HepG2 (cell line): ENCODE measurements at regions not wholly inside any gene's neighbourhood (a gene's known extent, or its start where the extent isn't known, plus 50 kb on each side); places are given as distances from the start of the nearest gene placed in this dataset.

Source experiments
- ATAC-seq: fragments of 200-7000 bp; cut with Tn5 transposase; 3 replicates; pipeline ENCODE4 v1.9.1; 2020; ENCODE audit warnings: mild to moderate bottlenecking, moderate library complexity
- BruUV-seq: library from RNA; stranded (reverse); fragments of 400-500 nt; replicated peaks from 2 replicates; lab custom pipeline; 2021; lab: Mats Ljungman, UMichigan
- CTCF ChIA-PET: fragments of 300-600 bp; formaldehyde crosslinking; extraction: SDS; loops from one replicate; lab custom pipeline; 2021; ENCODE audit warnings: low total read pairs, inconsistent platforms, low intra/inter-chr PET ratio; lab: Yijun Ruan, JAX
- POLR2A ChIA-PET: fragments of 350-600 bp; sonication (Branson Sonifier 250); formaldehyde crosslinking; loops from one replicate; lab custom pipeline; 2020; ENCODE audit warnings: antibody characterized with exemption, inconsistent platforms; lab: Yijun Ruan, JAX
- DNase-seq: peaks from one replicate; pipeline ENCODE4 v3.0.0-alpha.2; 2015; ENCODE audit warnings: low spot score
- FAIRE-seq: peaks from 3 replicates; lab custom pipeline; 2011; peaks lifted over from hg19 to GRCh38; lab: Jason Lieb, UNC
- H2AFZ ChIP-seq: one replicate; pipeline ENCODE4 v1.6.1; 2011; ENCODE audit warnings: low read length, inconsistent platforms
- H3K27ac ChIP-seq: fragments of 300-600 bp; 3 replicates; pipeline ENCODE4 v1.8.0; 2011; ENCODE audit warnings: mixed run types, mild to moderate bottlenecking, mixed read lengths, low read length, inconsistent platforms; ENCODE audit not compliant: insufficient read depth; ENCODE audit errors: extremely low read length
- H3K27me3 ChIP-seq, 2 experiments: fragments of 200-600 bp in 1 of 2; 2 replicates in 1 of 2; 3 replicates in 1 of 2; pipeline versions ENCODE4 v1.6.0 to v1.8.0; 2011; ENCODE audit warnings: low read length in 2 of 2, mild to moderate bottlenecking in 2 of 2, moderate library complexity in 2 of 2, inconsistent platforms in 1 of 2; ENCODE audit not compliant: insufficient read depth in 2 of 2, control insufficient read depth in 1 of 2
- H3K36me3 ChIP-seq, 2 experiments: fragments of 200-600 bp in 1 of 2; replicated peaks in 1 of 2; 2 replicates in 1 of 2; 3 replicates in 1 of 2; pipeline versions ENCODE4 v1.5.1 to v1.8.0; 2011; ENCODE audit warnings: low read length in 2 of 2, inconsistent platforms in 1 of 2; ENCODE audit not compliant: insufficient read depth in 2 of 2, control insufficient read depth in 1 of 2
- H3K4me1 ChIP-seq: 2 replicates; pipeline ENCODE4 v1.5.1; 2012; ENCODE audit warnings: low read length, inconsistent platforms; ENCODE audit not compliant: insufficient read depth
- H3K4me2 ChIP-seq: 2 replicates; pipeline ENCODE4 v1.6.0; 2011; ENCODE audit warnings: low read depth, low read length, inconsistent platforms
- H3K4me3 ChIP-seq, 3 experiments: fragments of 200-600 bp in 1 of 3; sonication (generic), shearing (Covaris generic) in 1 of 3; replicated peaks in 1 of 3; 2 replicates each; pipeline ENCODE4 v1.5.1; 2011 to 2016; ENCODE audit warnings: low read length in 3 of 3, inconsistent platforms in 2 of 3, low read depth in 2 of 3, mild to moderate bottlenecking in 2 of 3, control low read depth in 1 of 3, mixed read lengths in 1 of 3; ENCODE audit not compliant: insufficient read depth in 1 of 3
- H3K79me2 ChIP-seq: one replicate; pipeline ENCODE4 v1.6.1; 2011; ENCODE audit warnings: low read length, inconsistent platforms; ENCODE audit not compliant: insufficient read depth
- H3K9ac ChIP-seq: 2 replicates; pipeline ENCODE4 v1.6.0; 2011; ENCODE audit warnings: mild to moderate bottlenecking, low read depth, low read length, inconsistent platforms; ENCODE audit not compliant: insufficient read depth
- H3K9me3 ChIP-seq: 2 replicates; pipeline ENCODE4 v1.5.1; 2012; ENCODE audit warnings: mild to moderate bottlenecking, low read length
- H4K20me1 ChIP-seq: 2 replicates; pipeline ENCODE4 v1.6.0; 2011; ENCODE audit warnings: inconsistent platforms, mild to moderate bottlenecking, low read length, moderate library complexity; ENCODE audit not compliant: insufficient read depth
- GRHL1 ChIP-seq: sonication (generic); formaldehyde crosslinking; conservative IDR thresholded peaks from 2 replicates; pipeline ENCODE4 v1.8.0; 2022; ENCODE audit warnings: missing genetic modification reagents
- KDM2A ChIP-seq: sonication (generic); formaldehyde crosslinking; IDR thresholded peaks from 2 replicates; pipeline ENCODE4 v1.4.0; 2020; ENCODE audit warnings: low read depth, missing genetic modification reagents, borderline replicate concordance
- NFAT5 ChIP-seq: sonication (generic); formaldehyde crosslinking; IDR thresholded peaks from 2 replicates; pipeline ENCODE4 v1.4.0; 2020; ENCODE audit warnings: missing genetic modification reagents
- NFKB2 ChIP-seq: sonication (generic); formaldehyde crosslinking; IDR thresholded peaks from 2 replicates; pipeline ENCODE4 v1.4.0; 2020; ENCODE audit warnings: missing genetic modification reagents, borderline replicate concordance
- SCMH1 ChIP-seq: sonication (generic); formaldehyde crosslinking; IDR thresholded peaks from 2 replicates; pipeline ENCODE4 v1.9.0; 2021; ENCODE audit warnings: missing genetic modification reagents, mild to moderate bottlenecking, borderline replicate concordance
- ZBTB34 ChIP-seq: sonication (generic); formaldehyde crosslinking; IDR thresholded peaks from 2 replicates; pipeline ENCODE4 v1.8.0; 2022; ENCODE audit warnings: mild to moderate bottlenecking, missing genetic modification reagents
- ZNF619 ChIP-seq: sonication (generic); formaldehyde crosslinking; IDR thresholded peaks from 2 replicates; pipeline ENCODE4 v1.4.0; 2020; ENCODE audit warnings: mild to moderate bottlenecking, missing genetic modification reagents
- WGBS: methylation state at CpG from one replicate; pipeline ENCODE4 v1.1.6; 2017; ENCODE audit warnings: low lambda C conversion rate; 5-methylcytosine and 5-hydroxymethylcytosine counted together
- in situ Hi-C: cut with HindIII; loops from 2 replicates; pipeline ENCODE4 v1.10.0; 2017; ENCODE audit warnings: low pct_unique_long_range_greater_than_20kb; ENCODE audit not compliant: extremely low pct_ligation_motif_present
- intact Hi-C: fragments of 100-400 bp; cut with micrococcal nuclease; formaldehyde crosslinking; loops from one replicate; pipeline ENCODE4 v1.10.0; 2022; ENCODE audit not compliant: unreplicated experiment
- TF ChIP-seq, protein P1 (sequence below): sonication (generic); formaldehyde crosslinking; IDR thresholded peaks from 2 replicates; pipeline ENCODE4 v1.8.1; 2022; ENCODE audit warnings: low read depth, mild to moderate bottlenecking, missing genetic modification reagents
- TF ChIP-seq, protein P2 (sequence below): IDR thresholded peaks from 2 replicates; pipeline ENCODE4 v1.6.1; 2016; ENCODE audit warnings: low read depth, control low read depth
- TF ChIP-seq, protein P3 (sequence below): sonication (generic); formaldehyde crosslinking; IDR thresholded peaks from 2 replicates; pipeline ENCODE4 v1.4.0; 2020; ENCODE audit warnings: missing genetic modification reagents

GRCh38 chr13:106098778-106099177 lies 436.7 kb downstream of the EFNB2 start:
- TF ChIP-seq NFKB2 (CRISPR knock-in tag) (no peak), SCMH1 (no peak), GRHL1 (CRISPR knock-in tag) (no peak), ZNF619 (CRISPR knock-in tag) (no peak), NFAT5 (CRISPR knock-in tag) (no peak), ZBTB34 (CRISPR knock-in tag) (no peak), KDM2A (no peak)
- TF ChIP-seq, protein P1, sequence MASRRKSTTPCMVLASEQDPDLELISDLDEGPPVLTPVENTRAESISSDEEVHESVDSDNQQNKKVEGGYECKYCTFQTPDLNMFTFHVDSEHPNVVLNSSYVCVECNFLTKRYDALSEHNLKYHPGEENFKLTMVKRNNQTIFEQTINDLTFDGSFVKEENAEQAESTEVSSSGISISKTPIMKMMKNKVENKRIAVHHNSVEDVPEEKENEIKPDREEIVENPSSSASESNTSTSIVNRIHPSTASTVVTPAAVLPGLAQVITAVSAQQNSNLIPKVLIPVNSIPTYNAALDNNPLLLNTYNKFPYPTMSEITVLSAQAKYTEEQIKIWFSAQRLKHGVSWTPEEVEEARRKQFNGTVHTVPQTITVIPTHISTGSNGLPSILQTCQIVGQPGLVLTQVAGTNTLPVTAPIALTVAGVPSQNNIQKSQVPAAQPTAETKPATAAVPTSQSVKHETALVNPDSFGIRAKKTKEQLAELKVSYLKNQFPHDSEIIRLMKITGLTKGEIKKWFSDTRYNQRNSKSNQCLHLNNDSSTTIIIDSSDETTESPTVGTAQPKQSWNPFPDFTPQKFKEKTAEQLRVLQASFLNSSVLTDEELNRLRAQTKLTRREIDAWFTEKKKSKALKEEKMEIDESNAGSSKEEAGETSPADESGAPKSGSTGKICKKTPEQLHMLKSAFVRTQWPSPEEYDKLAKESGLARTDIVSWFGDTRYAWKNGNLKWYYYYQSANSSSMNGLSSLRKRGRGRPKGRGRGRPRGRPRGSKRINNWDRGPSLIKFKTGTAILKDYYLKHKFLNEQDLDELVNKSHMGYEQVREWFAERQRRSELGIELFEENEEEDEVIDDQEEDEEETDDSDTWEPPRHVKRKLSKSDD: no peak
- TF ChIP-seq, protein P2, sequence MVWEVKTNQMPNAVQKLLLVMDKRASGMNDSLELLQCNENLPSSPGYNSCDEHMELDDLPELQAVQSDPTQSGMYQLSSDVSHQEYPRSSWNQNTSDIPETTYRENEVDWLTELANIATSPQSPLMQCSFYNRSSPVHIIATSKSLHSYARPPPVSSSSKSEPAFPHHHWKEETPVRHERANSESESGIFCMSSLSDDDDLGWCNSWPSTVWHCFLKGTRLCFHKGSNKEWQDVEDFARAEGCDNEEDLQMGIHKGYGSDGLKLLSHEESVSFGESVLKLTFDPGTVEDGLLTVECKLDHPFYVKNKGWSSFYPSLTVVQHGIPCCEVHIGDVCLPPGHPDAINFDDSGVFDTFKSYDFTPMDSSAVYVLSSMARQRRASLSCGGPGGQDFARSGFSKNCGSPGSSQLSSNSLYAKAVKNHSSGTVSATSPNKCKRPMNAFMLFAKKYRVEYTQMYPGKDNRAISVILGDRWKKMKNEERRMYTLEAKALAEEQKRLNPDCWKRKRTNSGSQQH: no peak
- TF ChIP-seq, protein P3, sequence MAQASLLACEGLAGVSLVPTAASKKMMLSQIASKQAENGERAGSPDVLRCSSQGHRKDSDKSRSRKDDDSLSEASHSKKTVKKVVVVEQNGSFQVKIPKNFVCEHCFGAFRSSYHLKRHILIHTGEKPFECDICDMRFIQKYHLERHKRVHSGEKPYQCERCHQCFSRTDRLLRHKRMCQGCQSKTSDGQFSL (CRISPR knock-in tag): no peak
- DNase-seq (no peak), FAIRE-seq (no peak), ATAC-seq (no peak)
- ChIA-PET CTCF (no interaction called here), POLR2A (no interaction called here)
- Histone ChIP-seq H3K4me2 (no peak overlapping the region), H2AFZ (no peak overlapping the region), H3K27ac (no peak overlapping the region), H3K9ac (no peak overlapping the region), H3K4me1 (no peaks in the 10 kb centered on the region), H4K20me1 (no peaks in the 10 kb centered on the region), H3K79me2 (no peaks in the 10 kb centered on the region), H3K27me3 (no peaks in the 10 kb centered on the region; a peak in 1 of 5 replicates), H3K9me3 (no peaks in the 10 kb centered on the region), H3K4me3 (no peak overlapping the region), H3K36me3 (no peaks in the 10 kb centered on the region)
- 49% methylated on average over 3 of the region's 3 CpGs for WGBS
- BruUV-seq: no TSS peak
- intact Hi-C loops: no loop called here
- in situ Hi-C loops: no loop called here
